ENCODE measurements at regions not wholly inside any gene's neighbourhood (a gene's known extent, or its start where the extent isn't known, plus 50 kb on each side); places are given as distances from the start of the nearest gene placed in this dataset.

GRCh38 chr20:21826976-21827375 is 121.5 kb downstream of the PAX1 start:
- no peak overlapping the region for H3K14ac ChIP-seq (ENCODE audit: insufficient read length)
- no peaks in the 10 kb centered on the region for H4K20me1 ChIP-seq (replicated peaks in 1 of 2; ENCODE audit: control insufficient read depth in 1 of 2, insufficient read depth in 2 of 2, low read length in 2 of 2)
- POLR2A ChIA-PET (ENCODE audit: partially characterized antibody) = no interaction called here
- no peak overlapping the region for H3K23ac ChIP-seq (ENCODE audit: insufficient read length)
- 78% methylated on average over 9 of the region's 9 CpGs; no CpG with 5 or more reads in 1 of the 2 experiments for WGBS, 2 experiments (ENCODE audit: extremely low coverage in 1 of 2, insufficient coverage in 1 of 2, insufficient read length in 1 of 2, insufficient replicate concordance in 2 of 2, low coverage in 1 of 2, low lambda C conversion rate in 2 of 2, missing lambda C conversion rate in 1 of 2)
- no peaks in the 10 kb centered on the region for H3K79me2 ChIP-seq (ENCODE audit: control insufficient read depth in 1 of 2, insufficient read depth in 2 of 2, low read length in 2 of 2)
- no peak overlapping the region for H3K27ac ChIP-seq (ENCODE audit: low read depth, low read length)
- TF ChIP-seq RAD21 (IDR thresholded peaks at IDR 0.05 in 1 of 2, conservative IDR thresholded peaks at IDR 0.05 in 1 of 2; ENCODE audit: low read depth in 2 of 2, low read length in 2 of 2) (peak in 1 of 2 experiments; percentile 20; a peak in 1 of 4 replicates), TEAD4 (IDR thresholded peaks at IDR 0.05; ENCODE audit: low read depth, low read length) (peak; percentile 61; the same call in 1 of the 2 replicates), HDAC6 (IDR thresholded peaks at IDR 0.05; ENCODE audit: low read depth, low read length) (no peak)
- H3K9ac ChIP-seq (replicated peaks in 1 of 4; ENCODE audit: extremely low read depth in 1 of 4, low read depth in 3 of 4, low read length in 3 of 4) = no peak overlapping the region
- no peak overlapping the region for H3K4me2 ChIP-seq (ENCODE audit: insufficient read depth in 1 of 2, low read depth in 2 of 2, low read length in 2 of 2)
- no peak overlapping the region for H2BK5ac ChIP-seq (ENCODE audit: low read depth, low read length)
- DNase-seq (ENCODE audit: low read depth in 1 of 2, low spot score in 2 of 2) (peak in 1 of 2 experiments; percentile 9), FAIRE-seq (no peak)
- H3K56ac ChIP-seq (replicated peaks; ENCODE audit: insufficient read length, low read depth, low read length) = no peak overlapping the region
- no peak overlapping the region for H3K18ac ChIP-seq (ENCODE audit: extremely low read depth, low read length)
- H4K5ac ChIP-seq (ENCODE audit: insufficient read length, low read depth, low read length) = no peak overlapping the region
- CTCF ChIA-PET (ENCODE audit: partially characterized antibody) = interaction anchor here (0.8 to 1.4 kb wide), 3 partner anchors 18 to 36 kb away, joined by 3 to 5 read pairs (median 4); no protein-coding TSS in a partner anchor
- no peaks in the 10 kb centered on the region for H3K79me1 ChIP-seq (ENCODE audit: low read depth, low read length)
- H2BK120ac ChIP-seq (replicated peaks; ENCODE audit: low read depth, low read length) = no peak overlapping the region
- H2BK20ac ChIP-seq (ENCODE audit: low read length) = no peak overlapping the region
- H3K9me3 ChIP-seq (ENCODE audit: insufficient read depth in 2 of 2, low read depth in 1 of 2, low read length in 1 of 2) = no peaks in the 10 kb centered on the region
- no peak overlapping the region for H2AK5ac ChIP-seq (ENCODE audit: low read depth, low read length)
- H3K4ac ChIP-seq (replicated peaks; ENCODE audit: insufficient read length, low read depth, low read length) = no peak overlapping the region
- peak overlapping the region; percentile 64; the same call in 1 of the 2 replicates for H2AFZ ChIP-seq (ENCODE audit: low read length)
- no peak overlapping the region for H4K91ac ChIP-seq (replicated peaks; ENCODE audit: insufficient read length, low read length)
- H3K36me3 ChIP-seq (ENCODE audit: control insufficient read depth in 2 of 4, insufficient read depth in 4 of 4, low read length in 3 of 4) = no peaks in the 10 kb centered on the region
- no peak overlapping the region for H2BK12ac ChIP-seq (ENCODE audit: low read depth, low read length)
- no peak overlapping the region for H3K4me3 ChIP-seq (ENCODE audit: extremely low read depth in 1 of 4, insufficient read depth in 2 of 4, low read depth in 3 of 4, low read length in 4 of 4)
- no peaks in the 10 kb centered on the region for H3K27me3 ChIP-seq (replicated peaks in 1 of 4; ENCODE audit: control insufficient read depth in 3 of 4, extremely low read depth in 1 of 4, insufficient read depth in 3 of 4, low read length in 3 of 4)
- H2BK15ac ChIP-seq (ENCODE audit: low read length) = no peak overlapping the region
- H4K8ac ChIP-seq (ENCODE audit: extremely low read depth, insufficient read depth, low read length) = no peak overlapping the region; the same call in 1 of the 2 replicates
- H3K4me1 ChIP-seq (replicated peaks in 1 of 4; ENCODE audit: control insufficient read depth in 3 of 4, insufficient read depth in 4 of 4, low read length in 3 of 4) = peaks cover 0 to 5% (median 2%) of the 10 kb centered on the region in 4 experiments; a peak in 3 of 7 replicates
- H3K23me2 ChIP-seq (ENCODE audit: low read depth, low read length) = no peaks in the 10 kb centered on the region

All from H1 (cell line).